ENCODE measurements at regions not wholly inside any gene's neighbourhood (a gene's known extent, or its start where the extent isn't known, plus 50 kb on each side); places are given as distances from the start of the nearest gene placed in this dataset.

DNA sequence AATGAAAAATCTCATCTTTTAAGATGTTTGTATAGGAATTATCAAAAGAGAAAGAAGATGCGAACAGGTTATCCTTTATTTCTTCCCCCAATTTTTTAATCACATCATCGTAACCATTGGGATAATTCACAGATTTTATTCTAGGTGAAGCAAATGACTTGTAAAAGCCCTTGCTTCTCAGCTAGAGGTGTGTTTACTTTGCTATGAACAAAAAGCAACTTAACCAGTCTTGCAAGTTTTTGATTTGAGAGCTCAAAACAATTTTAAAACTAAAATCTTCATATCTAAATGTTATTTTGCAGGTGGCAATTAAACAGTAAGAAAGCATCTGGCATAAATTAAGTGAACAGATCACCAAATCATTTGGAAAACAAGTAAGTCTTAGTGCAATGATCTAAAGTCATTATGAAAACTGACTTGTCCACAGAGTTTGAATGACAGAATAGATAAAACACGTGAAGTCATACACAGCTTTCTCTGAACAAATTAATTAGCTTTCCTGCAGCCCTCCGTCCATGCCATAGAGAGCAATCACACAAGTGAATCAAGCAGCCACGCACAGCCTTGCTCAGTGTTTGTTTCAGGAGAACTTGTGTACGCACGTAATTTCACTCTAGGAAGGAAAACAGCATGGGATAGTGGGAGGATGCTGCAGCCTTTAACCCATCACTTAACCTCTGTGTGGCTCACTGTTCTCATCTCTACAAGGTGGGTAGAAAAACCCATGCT, 85.0 kb upstream of the ZNF800 start:
- Histone ChIP-seq H3K4me2 (ENCODE audit: control insufficient read depth, extremely low read depth, insufficient read depth, low read depth, low read length) (no peak overlapping the region), H3K9me1 (ENCODE audit: control insufficient read depth, extremely low read depth, insufficient read depth, low read length) (no peaks in the 10 kb centered on the region), H3K4me1 (ENCODE audit: control insufficient read depth, extremely low read depth, insufficient read depth, low read length) (no peaks in the 10 kb centered on the region), H3K27me3 (ENCODE audit: control insufficient read depth, extremely low read depth, insufficient read depth, low read length) (no peaks in the 10 kb centered on the region), H2AFZ (ENCODE audit: control insufficient read depth, low read length) (no peak overlapping the region), H3K4me3 (ENCODE audit: control insufficient read depth in 2 of 3, extremely low read depth in 1 of 3, insufficient read depth in 2 of 3, low read depth in 1 of 3, low read length in 3 of 3) (no peak overlapping the region), H4K20me1 (ENCODE audit: control insufficient read depth, extremely low read depth, insufficient read depth, low read length) (no peaks in the 10 kb centered on the region), H3K9ac (ENCODE audit: control insufficient read depth, extremely low read depth, insufficient read depth, low read length) (no peak overlapping the region), H3K9me3 (ENCODE audit: control insufficient read depth, low read depth, low read length) (no peaks in the 10 kb centered on the region), H3K36me3 (ENCODE audit: control insufficient read depth in 2 of 2, extremely low read depth in 1 of 2, insufficient read depth in 2 of 2, low read length in 2 of 2) (no peaks in the 10 kb centered on the region), H3K27ac (ENCODE audit: control insufficient read depth, insufficient read depth, low read length) (no peak overlapping the region), H3K79me2 (ENCODE audit: control insufficient read depth, insufficient read depth, low read length) (no peaks in the 10 kb centered on the region)
- no peak for DNase-seq (ENCODE audit: low read depth, low spot score)
- dilution Hi-C loops (cut with MboI; ENCODE audit: extremely low pct_ligation_motif_present, low sequenced_read_pairs) = no loop called here
- FAIRE-seq = no peak
- no peak for TF ChIP-seq EZH2 (IDR thresholded peaks at IDR 0.05; ENCODE audit: low read length)
- TF ChIP-seq, protein P1, sequence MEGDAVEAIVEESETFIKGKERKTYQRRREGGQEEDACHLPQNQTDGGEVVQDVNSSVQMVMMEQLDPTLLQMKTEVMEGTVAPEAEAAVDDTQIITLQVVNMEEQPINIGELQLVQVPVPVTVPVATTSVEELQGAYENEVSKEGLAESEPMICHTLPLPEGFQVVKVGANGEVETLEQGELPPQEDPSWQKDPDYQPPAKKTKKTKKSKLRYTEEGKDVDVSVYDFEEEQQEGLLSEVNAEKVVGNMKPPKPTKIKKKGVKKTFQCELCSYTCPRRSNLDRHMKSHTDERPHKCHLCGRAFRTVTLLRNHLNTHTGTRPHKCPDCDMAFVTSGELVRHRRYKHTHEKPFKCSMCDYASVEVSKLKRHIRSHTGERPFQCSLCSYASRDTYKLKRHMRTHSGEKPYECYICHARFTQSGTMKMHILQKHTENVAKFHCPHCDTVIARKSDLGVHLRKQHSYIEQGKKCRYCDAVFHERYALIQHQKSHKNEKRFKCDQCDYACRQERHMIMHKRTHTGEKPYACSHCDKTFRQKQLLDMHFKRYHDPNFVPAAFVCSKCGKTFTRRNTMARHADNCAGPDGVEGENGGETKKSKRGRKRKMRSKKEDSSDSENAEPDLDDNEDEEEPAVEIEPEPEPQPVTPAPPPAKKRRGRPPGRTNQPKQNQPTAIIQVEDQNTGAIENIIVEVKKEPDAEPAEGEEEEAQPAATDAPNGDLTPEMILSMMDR (optimal IDR thresholded peaks at IDR 0.05 in 1 of 3, IDR thresholded peaks at IDR 0.05 in 1 of 3, conservative IDR thresholded peaks at IDR 0.05 in 1 of 3; ENCODE audit: extremely low read depth in 1 of 3, insufficient read depth in 2 of 3, low read length in 3 of 3) = no peak

DNA sequence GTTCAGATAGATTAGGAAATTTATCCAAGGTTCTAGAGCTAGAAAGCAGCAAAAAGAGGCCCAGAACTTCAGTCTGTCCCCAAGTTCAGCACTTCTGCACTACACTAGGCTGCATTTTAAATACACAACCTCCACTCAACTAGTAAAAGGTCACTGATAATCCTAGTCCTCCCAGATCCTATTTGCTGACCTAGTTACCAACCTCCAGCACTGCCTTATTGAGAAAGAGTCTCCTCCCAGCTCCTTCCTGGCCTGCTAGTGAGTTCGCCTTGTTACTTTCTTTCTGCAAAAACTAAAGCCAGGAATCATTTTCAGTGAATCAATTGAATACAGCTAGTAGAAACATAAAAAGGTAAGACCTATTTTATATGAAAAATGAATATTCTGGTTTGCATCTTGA, 84.1 kb upstream of the ZNF800 start:
- H3K27ac ChIP-seq (ENCODE audit: control insufficient read depth, insufficient read depth, low read length) = no peak overlapping the region
- H3K9me3 ChIP-seq (ENCODE audit: control insufficient read depth, low read depth, low read length) = no peaks in the 10 kb centered on the region
- no peaks in the 10 kb centered on the region for H3K27me3 ChIP-seq (ENCODE audit: control insufficient read depth, extremely low read depth, insufficient read depth, low read length)
- H3K4me3 ChIP-seq (ENCODE audit: control insufficient read depth in 2 of 3, extremely low read depth in 1 of 3, insufficient read depth in 2 of 3, low read depth in 1 of 3, low read length in 3 of 3) = no peak overlapping the region
- H2AFZ ChIP-seq (ENCODE audit: control insufficient read depth, low read length) = no peak overlapping the region
- no peak overlapping the region for H3K9ac ChIP-seq (ENCODE audit: control insufficient read depth, extremely low read depth, insufficient read depth, low read length)
- H3K79me2 ChIP-seq (ENCODE audit: control insufficient read depth, insufficient read depth, low read length) = no peaks in the 10 kb centered on the region
- no peaks in the 10 kb centered on the region for H3K4me1 ChIP-seq (ENCODE audit: control insufficient read depth, extremely low read depth, insufficient read depth, low read length)
- no peaks in the 10 kb centered on the region for H3K36me3 ChIP-seq (ENCODE audit: control insufficient read depth in 2 of 2, extremely low read depth in 1 of 2, insufficient read depth in 2 of 2, low read length in 2 of 2)
- DNase-seq (ENCODE audit: low read depth, low spot score) = no peak
- H3K4me2 ChIP-seq (ENCODE audit: control insufficient read depth, extremely low read depth, insufficient read depth, low read depth, low read length) = no peak overlapping the region
- H4K20me1 ChIP-seq (ENCODE audit: control insufficient read depth, extremely low read depth, insufficient read depth, low read length) = no peaks in the 10 kb centered on the region
- TF ChIP-seq, protein P1 (optimal IDR thresholded peaks at IDR 0.05 in 1 of 3, IDR thresholded peaks at IDR 0.05 in 1 of 3, conservative IDR thresholded peaks at IDR 0.05 in 1 of 3; ENCODE audit: extremely low read depth in 1 of 3, insufficient read depth in 2 of 3, low read length in 3 of 3) = no peak
- TF ChIP-seq EZH2 (IDR thresholded peaks at IDR 0.05; ENCODE audit: low read length) = no peak
- FAIRE-seq = no peak
- dilution Hi-C loops (cut with MboI; ENCODE audit: extremely low pct_ligation_motif_present, low sequenced_read_pairs) = no loop called here
- no peaks in the 10 kb centered on the region for H3K9me1 ChIP-seq (ENCODE audit: control insufficient read depth, extremely low read depth, insufficient read depth, low read length)
